ENCODE measurements at regions not wholly inside any gene's neighbourhood (a gene's known extent, or its start where the extent isn't known, plus 50 kb on each side); places are given as distances from the start of the nearest gene placed in this dataset.

GRCh38 chr5:67997148-67997547 is 218.4 kb upstream of the PIK3R1 start:
- ChIA-PET CTCF (no interaction called here), POLR2A (no interaction called here), RAD21 (ENCODE audit: low non-redundant PET in 1 of 2, low total read pairs in 2 of 2, uncharacterized antibody in 2 of 2, unreplicated experiment in 2 of 2) (no interaction called here)
- Histone ChIP-seq H3K4me2 (ENCODE audit: low read length) (no peak overlapping the region), H3K9me2 (ENCODE audit: insufficient read depth) (no peaks in the 10 kb centered on the region), H3K27ac (ENCODE audit: low read depth, low read length) (no peak overlapping the region), H3K27me3 (ENCODE audit: insufficient read depth, low read length) (no peaks in the 10 kb centered on the region), H2AFZ (ENCODE audit: low read depth, low read length, poor library complexity, severe bottlenecking) (no peak overlapping the region), H4K20me1 (ENCODE audit: insufficient read depth) (no peaks in the 10 kb centered on the region), H3K4me3 (replicated peaks in 1 of 2; ENCODE audit: low read depth in 1 of 2, low read length in 2 of 2) (no peak overlapping the region), H3K79me2 (ENCODE audit: insufficient read depth, low read length) (no peaks in the 10 kb centered on the region), H3K4me1 (ENCODE audit: control insufficient read depth in 1 of 2, insufficient read depth in 2 of 2, low read length in 2 of 2) (peaks cover 4 to 23% of the 10 kb centered on the region in 2 experiments; a peak in 3 of 4 replicates), H3K9ac (ENCODE audit: low read length) (no peak overlapping the region), H3K36me3 (ENCODE audit: control insufficient read depth in 1 of 2, insufficient read depth in 2 of 2, low read length in 2 of 2) (no peaks in the 10 kb centered on the region), H3K9me3 (ENCODE audit: control insufficient read depth in 1 of 2, insufficient read depth in 1 of 2, low read depth in 1 of 2, low read length in 2 of 2) (no peaks in the 10 kb centered on the region)
- DNase-seq (ENCODE audit: low read depth, low spot score), result no peak
- no peak for ATAC-seq
- BruUV-seq (replicated peaks), result no TSS peak
- intact Hi-C loops (cut with micrococcal nuclease), result no loop called here
- no peak for TF ChIP-seq REST (IDR thresholded peaks at IDR 0.05; ENCODE audit: low read depth)
- no peak for TF ChIP-seq SIN3A (IDR thresholded peaks at IDR 0.05; ENCODE audit: low read depth)
- no peak for TF ChIP-seq ZBTB33 (IDR thresholded peaks at IDR 0.05; ENCODE audit: extremely low read depth, insufficient replicate concordance, low read length)
- TF ChIP-seq JUND (IDR thresholded peaks at IDR 0.05), result no peak
- TF ChIP-seq EGR1 (IDR thresholded peaks at IDR 0.05; ENCODE audit: low read depth), result no peak
- TF ChIP-seq SRF (IDR thresholded peaks at IDR 0.05; ENCODE audit: low read depth), result no peak
- TF ChIP-seq TCF7L2 (IDR thresholded peaks at IDR 0.05; ENCODE audit: borderline replicate concordance, extremely low read depth, insufficient read depth, insufficient read length), result no peak
- no peak for TF ChIP-seq EZH2 (IDR thresholded peaks at IDR 0.05)
- TF ChIP-seq ZFX (IDR thresholded peaks at IDR 0.05), result no peak
- TF ChIP-seq ELF1 (IDR thresholded peaks at IDR 0.05; ENCODE audit: borderline replicate concordance, low read depth), result no peak
- no peak for TF ChIP-seq MAX (IDR thresholded peaks at IDR 0.05)
- TF ChIP-seq ATF3 (IDR thresholded peaks at IDR 0.05), result no peak
- no peak for TF ChIP-seq YY1 (IDR thresholded peaks at IDR 0.05; ENCODE audit: extremely low read depth, insufficient replicate concordance, low read depth, low read length)
- no peak for TF ChIP-seq FOSL1 (IDR thresholded peaks at IDR 0.05; ENCODE audit: low read depth)
- TF ChIP-seq EZH2phosphoT487 (IDR thresholded peaks at IDR 0.05; ENCODE audit: borderline replicate concordance), result no peak
- TF ChIP-seq POLR2AphosphoS5 (IDR thresholded peaks at IDR 0.05; ENCODE audit: low read depth, low read length), result no peak
- TF ChIP-seq CEBPB (IDR thresholded peaks at IDR 0.05; ENCODE audit: low read depth), result no peak
- no peak for TF ChIP-seq CBX3 (IDR thresholded peaks at IDR 0.05; ENCODE audit: low read depth)
- TF ChIP-seq RAD21 (IDR thresholded peaks at IDR 0.05; ENCODE audit: low read depth), result no peak
- TF ChIP-seq SP1 (IDR thresholded peaks at IDR 0.05; ENCODE audit: low read depth), result no peak
